ENCODE measurements at regions not wholly inside any gene's neighbourhood (a gene's known extent, or its start where the extent isn't known, plus 50 kb on each side); places are given as distances from the start of the nearest gene placed in this dataset.

GRCh38 chr5:63811286-63811685 is 151.0 kb downstream of the HTR1A start:
- CTCF ChIA-PET (ENCODE audit: partially characterized antibody), result no interaction called here
- no peaks in the 10 kb centered on the region for H3K27me3 ChIP-seq (replicated peaks in 1 of 4; ENCODE audit: control insufficient read depth in 3 of 4, extremely low read depth in 1 of 4, insufficient read depth in 3 of 4, low read length in 3 of 4)
- WGBS, 2 experiments (ENCODE audit: extremely low coverage in 1 of 2, insufficient coverage in 1 of 2, insufficient read length in 1 of 2, insufficient replicate concordance in 2 of 2, low coverage in 1 of 2, low lambda C conversion rate in 2 of 2, missing lambda C conversion rate in 1 of 2), result 95% methylated on average over 2 of the region's 2 CpGs; no CpG with 5 or more reads in 1 of the 2 experiments

More at GRCh38 chr5:63811286-63811685, 151.0 kb downstream of the HTR1A start:
- H3K4me3 ChIP-seq (ENCODE audit: extremely low read depth in 1 of 4, insufficient read depth in 2 of 4, low read depth in 3 of 4, low read length in 4 of 4), result no peak overlapping the region
- H4K5ac ChIP-seq (ENCODE audit: insufficient read length, low read depth, low read length), result no peak overlapping the region
- no peak overlapping the region for H4K91ac ChIP-seq (replicated peaks; ENCODE audit: insufficient read length, low read length)
- H3K79me2 ChIP-seq (ENCODE audit: control insufficient read depth in 1 of 2, insufficient read depth in 2 of 2, low read length in 2 of 2), result no peaks in the 10 kb centered on the region
- no peak overlapping the region for H3K4me2 ChIP-seq (ENCODE audit: insufficient read depth in 1 of 2, low read depth in 2 of 2, low read length in 2 of 2)
- H3K18ac ChIP-seq (ENCODE audit: extremely low read depth, low read length), result no peak overlapping the region
- H4K8ac ChIP-seq (ENCODE audit: extremely low read depth, insufficient read depth, low read length), result no peak overlapping the region
- no peaks in the 10 kb centered on the region for H3K79me1 ChIP-seq (ENCODE audit: low read depth, low read length)
- H3K14ac ChIP-seq (ENCODE audit: insufficient read length), result no peak overlapping the region
- DNase-seq (ENCODE audit: low read depth in 1 of 2, low spot score in 2 of 2), result no peak
- H2AFZ ChIP-seq (ENCODE audit: low read length), result no peak overlapping the region
- H3K56ac ChIP-seq (replicated peaks; ENCODE audit: insufficient read length, low read depth, low read length), result no peak overlapping the region
- no peaks in the 10 kb centered on the region for H3K23me2 ChIP-seq (ENCODE audit: low read depth, low read length)
- H2AK5ac ChIP-seq (ENCODE audit: low read depth, low read length), result no peak overlapping the region
- no peak for FAIRE-seq
- H2BK20ac ChIP-seq (ENCODE audit: low read length), result no peak overlapping the region
- POLR2A ChIA-PET (ENCODE audit: partially characterized antibody), result no interaction called here
- H2BK15ac ChIP-seq (ENCODE audit: low read length), result no peak overlapping the region
- no peak overlapping the region for H3K4ac ChIP-seq (replicated peaks; ENCODE audit: insufficient read length, low read depth, low read length)
- no peak overlapping the region for H2BK12ac ChIP-seq (ENCODE audit: low read depth, low read length)
- H3K27ac ChIP-seq (ENCODE audit: low read depth, low read length), result no peak overlapping the region
- TF ChIP-seq CBX5 (IDR thresholded peaks at IDR 0.05; ENCODE audit: low read depth, low read length), result no peak
- no peak for TF ChIP-seq BACH1 (IDR thresholded peaks at IDR 0.05; ENCODE audit: low read length)
- TF ChIP-seq ZNF274 (IDR thresholded peaks at IDR 0.05; ENCODE audit: borderline replicate concordance, extremely low read depth, low read length), result no peak
- no peak for TF ChIP-seq GTF2F1 (IDR thresholded peaks at IDR 0.05; ENCODE audit: borderline replicate concordance, low read depth, low read length)
- TF ChIP-seq RAD21 (IDR thresholded peaks at IDR 0.05 in 1 of 2, conservative IDR thresholded peaks at IDR 0.05 in 1 of 2; ENCODE audit: low read depth in 2 of 2, low read length in 2 of 2), result no peak
- TF ChIP-seq CBX8 (IDR thresholded peaks at IDR 0.05; ENCODE audit: borderline replicate concordance, low read depth, low read length), result no peak
- no peak for TF ChIP-seq TAF7 (optimal IDR thresholded peaks at IDR 0.05; ENCODE audit: borderline replicate concordance, low read depth, low read length)
- no peak for TF ChIP-seq KDM1A (IDR thresholded peaks at IDR 0.05; ENCODE audit: borderline replicate concordance, low read length)
- no peaks in the 10 kb centered on the region for H4K20me1 ChIP-seq (replicated peaks in 1 of 2; ENCODE audit: control insufficient read depth in 1 of 2, insufficient read depth in 2 of 2, low read length in 2 of 2)
- no peak overlapping the region for H3K9ac ChIP-seq (replicated peaks in 1 of 4; ENCODE audit: extremely low read depth in 1 of 4, low read depth in 3 of 4, low read length in 3 of 4)
- no peak overlapping the region for H2BK120ac ChIP-seq (replicated peaks; ENCODE audit: low read depth, low read length)
- no peak overlapping the region for H2BK5ac ChIP-seq (ENCODE audit: low read depth, low read length)
- H3K4me1 ChIP-seq (replicated peaks in 1 of 4; ENCODE audit: control insufficient read depth in 3 of 4, insufficient read depth in 4 of 4, low read length in 3 of 4), result no peaks in the 10 kb centered on the region
- H3K9me3 ChIP-seq (ENCODE audit: insufficient read depth in 2 of 2, low read depth in 1 of 2, low read length in 1 of 2), result peaks cover 14 to 16% of the 10 kb centered on the region in 2 experiments
- no peak overlapping the region for H3K23ac ChIP-seq (ENCODE audit: insufficient read length)
- no peaks in the 10 kb centered on the region; a peak in 1 of 8 replicates for H3K36me3 ChIP-seq (ENCODE audit: control insufficient read depth in 2 of 4, insufficient read depth in 4 of 4, low read length in 3 of 4)

Data from H1 (cell line).